WTC11 (cell line): ENCODE measurements at regions not wholly inside any gene's neighbourhood (a gene's known extent, or its start where the extent isn't known, plus 50 kb on each side); places are given as distances from the start of the nearest gene placed in this dataset.

Experiments used
- ATF1 ChIP-seq: sonication (generic); formaldehyde crosslinking; IDR thresholded peaks from 2 replicates; pipeline ENCODE4 v1.8.1; 2023; ENCODE audit warnings: mild to moderate bottlenecking, moderate library complexity, missing genetic modification reagents
- EMX1 ChIP-seq: fragments of 250-450 bp; sonication (Bioruptor Pico); IDR thresholded peaks from 2 replicates; pipeline ENCODE4 v1.8.0; 2021; ENCODE audit warnings: mild to moderate bottlenecking
- ESRRA ChIP-seq: sonication (generic); formaldehyde crosslinking; IDR thresholded peaks from 2 replicates; pipeline ENCODE4 v1.8.1; 2022; ENCODE audit warnings: mild to moderate bottlenecking, missing genetic modification reagents, borderline replicate concordance
- ETV6 ChIP-seq: sonication (generic); formaldehyde crosslinking; IDR thresholded peaks from 2 replicates; pipeline ENCODE4 v1.8.1; 2022; ENCODE audit warnings: mild to moderate bottlenecking, missing genetic modification reagents
- KAT7 ChIP-seq: sonication (generic); formaldehyde crosslinking; IDR thresholded peaks from 2 replicates; pipeline ENCODE4 v1.8.1; 2023; ENCODE audit warnings: missing genetic modification reagents, mild to moderate bottlenecking, borderline replicate concordance
- NR1H2 ChIP-seq: sonication (generic); formaldehyde crosslinking; IDR thresholded peaks from 2 replicates; pipeline ENCODE4 v1.9.0; 2021; ENCODE audit warnings: mild to moderate bottlenecking, moderate library complexity, missing genetic modification reagents
- TF ChIP-seq, protein P1 (sequence below): sonication (generic); formaldehyde crosslinking; IDR thresholded peaks from 2 replicates; pipeline ENCODE4 v1.8.1; 2022; ENCODE audit warnings: mild to moderate bottlenecking, missing genetic modification reagents, moderate library complexity, borderline replicate concordance
- TF ChIP-seq, protein P2 (sequence below): fragments of 250-450 bp; sonication (Bioruptor Pico); IDR thresholded peaks from 2 replicates; pipeline ENCODE4 v1.9.0; 2021; ENCODE audit warnings: mild to moderate bottlenecking
- TF ChIP-seq, protein P3 (sequence below): fragments of 250-450 bp; sonication (Bioruptor Pico); conservative IDR thresholded peaks from 2 replicates; pipeline ENCODE4 v1.9.0; 2021; ENCODE audit warnings: mild to moderate bottlenecking
- TF ChIP-seq, protein P4 (sequence below): fragments of 250-450 bp; sonication (Bioruptor Pico); IDR thresholded peaks from 2 replicates; pipeline ENCODE4 v1.9.0; 2021; ENCODE audit warnings: mild to moderate bottlenecking, borderline replicate concordance
- TF ChIP-seq, protein P5 (sequence below): sonication (generic); formaldehyde crosslinking; conservative IDR thresholded peaks from 2 replicates; pipeline ENCODE4 v1.8.1; 2023; ENCODE audit warnings: mild to moderate bottlenecking, low read depth, missing genetic modification reagents, moderate library complexity
- TF ChIP-seq, protein P6 (sequence below): sonication (generic); formaldehyde crosslinking; conservative IDR thresholded peaks from 2 replicates; pipeline ENCODE4 v1.8.1; 2022; ENCODE audit warnings: mild to moderate bottlenecking, missing genetic modification reagents
- TF ChIP-seq, protein P7 (sequence below): sonication (generic); formaldehyde crosslinking; IDR thresholded peaks from 2 replicates; pipeline ENCODE4 v1.8.0; 2022; ENCODE audit warnings: mild to moderate bottlenecking, missing genetic modification reagents

DNA sequence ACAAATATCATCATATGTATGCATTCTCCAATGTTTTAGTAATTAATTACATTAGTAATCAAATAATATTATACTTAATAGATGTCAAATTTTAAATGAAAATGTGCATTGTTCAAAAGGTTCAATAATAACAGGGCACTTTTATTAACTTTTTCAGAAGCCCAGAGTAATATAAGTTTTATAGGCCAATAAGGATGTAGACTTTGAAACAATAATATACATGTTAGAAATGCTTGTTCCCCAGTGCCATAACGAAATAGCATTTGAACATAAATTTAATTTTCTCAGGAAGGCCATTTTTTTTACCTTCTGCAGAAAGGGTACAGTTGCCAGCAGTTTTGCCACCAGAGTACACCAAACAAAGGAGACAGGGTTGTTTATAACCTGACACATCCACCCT is 1133.9 kb upstream of the LRRTM3 start (continued):
- TF ChIP-seq EMX1 (CRISPR knock-in tag) (no peak), NR1H2 (CRISPR knock-in tag) (no peak), KAT7 (CRISPR knock-in tag) (no peak), ATF1 (CRISPR knock-in tag) (no peak), ETV6 (CRISPR knock-in tag) (no peak), ESRRA (CRISPR knock-in tag) (no peak)
- TF ChIP-seq, protein P1, sequence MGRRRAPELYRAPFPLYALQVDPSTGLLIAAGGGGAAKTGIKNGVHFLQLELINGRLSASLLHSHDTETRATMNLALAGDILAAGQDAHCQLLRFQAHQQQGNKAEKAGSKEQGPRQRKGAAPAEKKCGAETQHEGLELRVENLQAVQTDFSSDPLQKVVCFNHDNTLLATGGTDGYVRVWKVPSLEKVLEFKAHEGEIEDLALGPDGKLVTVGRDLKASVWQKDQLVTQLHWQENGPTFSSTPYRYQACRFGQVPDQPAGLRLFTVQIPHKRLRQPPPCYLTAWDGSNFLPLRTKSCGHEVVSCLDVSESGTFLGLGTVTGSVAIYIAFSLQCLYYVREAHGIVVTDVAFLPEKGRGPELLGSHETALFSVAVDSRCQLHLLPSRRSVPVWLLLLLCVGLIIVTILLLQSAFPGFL (CRISPR knock-in tag): no peak
- TF ChIP-seq, protein P2, sequence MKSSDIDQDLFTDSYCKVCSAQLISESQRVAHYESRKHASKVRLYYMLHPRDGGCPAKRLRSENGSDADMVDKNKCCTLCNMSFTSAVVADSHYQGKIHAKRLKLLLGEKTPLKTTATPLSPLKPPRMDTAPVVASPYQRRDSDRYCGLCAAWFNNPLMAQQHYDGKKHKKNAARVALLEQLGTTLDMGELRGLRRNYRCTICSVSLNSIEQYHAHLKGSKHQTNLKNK (CRISPR knock-in tag): no peak
- TF ChIP-seq, protein P3, sequence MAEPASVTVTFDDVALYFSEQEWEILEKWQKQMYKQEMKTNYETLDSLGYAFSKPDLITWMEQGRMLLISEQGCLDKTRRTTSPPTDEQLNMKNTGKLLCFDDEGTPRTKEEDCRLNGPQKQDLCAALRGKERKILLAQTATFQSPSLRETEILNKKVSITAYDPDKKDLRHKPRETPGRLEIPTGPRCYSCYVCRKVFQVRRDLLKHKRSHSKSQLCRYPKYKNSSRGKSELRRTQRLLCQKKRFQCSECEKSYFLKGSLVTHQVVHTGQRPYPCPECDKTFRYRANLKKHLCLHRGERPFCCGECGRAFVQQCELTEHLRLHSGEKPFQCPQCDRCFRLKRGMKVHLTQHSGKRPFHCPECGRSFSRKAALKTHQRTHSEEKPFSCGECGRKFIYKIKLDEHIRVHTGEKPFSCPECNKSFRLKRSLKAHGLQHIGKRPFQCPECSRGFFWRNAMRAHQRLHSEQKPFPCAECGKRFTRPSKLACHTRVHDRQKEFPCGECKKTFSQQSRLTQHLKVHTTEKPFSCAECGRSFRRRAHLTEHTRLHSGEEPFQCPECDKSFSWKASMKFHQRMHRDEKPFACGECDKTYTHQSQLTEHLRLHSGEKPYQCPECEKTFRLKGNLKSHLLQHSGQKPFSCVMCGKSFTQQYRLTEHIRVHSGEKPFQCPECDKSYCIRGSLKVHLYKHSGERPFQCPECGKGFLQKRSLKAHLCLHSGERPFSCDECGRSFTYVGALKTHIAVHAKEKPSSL: no peak
- TF ChIP-seq, protein P4, sequence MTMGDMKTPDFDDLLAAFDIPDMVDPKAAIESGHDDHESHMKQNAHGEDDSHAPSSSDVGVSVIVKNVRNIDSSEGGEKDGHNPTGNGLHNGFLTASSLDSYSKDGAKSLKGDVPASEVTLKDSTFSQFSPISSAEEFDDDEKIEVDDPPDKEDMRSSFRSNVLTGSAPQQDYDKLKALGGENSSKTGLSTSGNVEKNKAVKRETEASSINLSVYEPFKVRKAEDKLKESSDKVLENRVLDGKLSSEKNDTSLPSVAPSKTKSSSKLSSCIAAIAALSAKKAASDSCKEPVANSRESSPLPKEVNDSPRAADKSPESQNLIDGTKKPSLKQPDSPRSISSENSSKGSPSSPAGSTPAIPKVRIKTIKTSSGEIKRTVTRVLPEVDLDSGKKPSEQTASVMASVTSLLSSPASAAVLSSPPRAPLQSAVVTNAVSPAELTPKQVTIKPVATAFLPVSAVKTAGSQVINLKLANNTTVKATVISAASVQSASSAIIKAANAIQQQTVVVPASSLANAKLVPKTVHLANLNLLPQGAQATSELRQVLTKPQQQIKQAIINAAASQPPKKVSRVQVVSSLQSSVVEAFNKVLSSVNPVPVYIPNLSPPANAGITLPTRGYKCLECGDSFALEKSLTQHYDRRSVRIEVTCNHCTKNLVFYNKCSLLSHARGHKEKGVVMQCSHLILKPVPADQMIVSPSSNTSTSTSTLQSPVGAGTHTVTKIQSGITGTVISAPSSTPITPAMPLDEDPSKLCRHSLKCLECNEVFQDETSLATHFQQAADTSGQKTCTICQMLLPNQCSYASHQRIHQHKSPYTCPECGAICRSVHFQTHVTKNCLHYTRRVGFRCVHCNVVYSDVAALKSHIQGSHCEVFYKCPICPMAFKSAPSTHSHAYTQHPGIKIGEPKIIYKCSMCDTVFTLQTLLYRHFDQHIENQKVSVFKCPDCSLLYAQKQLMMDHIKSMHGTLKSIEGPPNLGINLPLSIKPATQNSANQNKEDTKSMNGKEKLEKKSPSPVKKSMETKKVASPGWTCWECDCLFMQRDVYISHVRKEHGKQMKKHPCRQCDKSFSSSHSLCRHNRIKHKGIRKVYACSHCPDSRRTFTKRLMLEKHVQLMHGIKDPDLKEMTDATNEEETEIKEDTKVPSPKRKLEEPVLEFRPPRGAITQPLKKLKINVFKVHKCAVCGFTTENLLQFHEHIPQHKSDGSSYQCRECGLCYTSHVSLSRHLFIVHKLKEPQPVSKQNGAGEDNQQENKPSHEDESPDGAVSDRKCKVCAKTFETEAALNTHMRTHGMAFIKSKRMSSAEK (CRISPR knock-in tag): no peak
- TF ChIP-seq, protein P5, sequence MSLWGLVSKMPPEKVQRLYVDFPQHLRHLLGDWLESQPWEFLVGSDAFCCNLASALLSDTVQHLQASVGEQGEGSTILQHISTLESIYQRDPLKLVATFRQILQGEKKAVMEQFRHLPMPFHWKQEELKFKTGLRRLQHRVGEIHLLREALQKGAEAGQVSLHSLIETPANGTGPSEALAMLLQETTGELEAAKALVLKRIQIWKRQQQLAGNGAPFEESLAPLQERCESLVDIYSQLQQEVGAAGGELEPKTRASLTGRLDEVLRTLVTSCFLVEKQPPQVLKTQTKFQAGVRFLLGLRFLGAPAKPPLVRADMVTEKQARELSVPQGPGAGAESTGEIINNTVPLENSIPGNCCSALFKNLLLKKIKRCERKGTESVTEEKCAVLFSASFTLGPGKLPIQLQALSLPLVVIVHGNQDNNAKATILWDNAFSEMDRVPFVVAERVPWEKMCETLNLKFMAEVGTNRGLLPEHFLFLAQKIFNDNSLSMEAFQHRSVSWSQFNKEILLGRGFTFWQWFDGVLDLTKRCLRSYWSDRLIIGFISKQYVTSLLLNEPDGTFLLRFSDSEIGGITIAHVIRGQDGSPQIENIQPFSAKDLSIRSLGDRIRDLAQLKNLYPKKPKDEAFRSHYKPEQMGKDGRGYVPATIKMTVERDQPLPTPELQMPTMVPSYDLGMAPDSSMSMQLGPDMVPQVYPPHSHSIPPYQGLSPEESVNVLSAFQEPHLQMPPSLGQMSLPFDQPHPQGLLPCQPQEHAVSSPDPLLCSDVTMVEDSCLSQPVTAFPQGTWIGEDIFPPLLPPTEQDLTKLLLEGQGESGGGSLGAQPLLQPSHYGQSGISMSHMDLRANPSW (CRISPR knock-in tag): no peak
- TF ChIP-seq, protein P6, sequence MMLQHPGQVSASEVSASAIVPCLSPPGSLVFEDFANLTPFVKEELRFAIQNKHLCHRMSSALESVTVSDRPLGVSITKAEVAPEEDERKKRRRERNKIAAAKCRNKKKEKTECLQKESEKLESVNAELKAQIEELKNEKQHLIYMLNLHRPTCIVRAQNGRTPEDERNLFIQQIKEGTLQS (CRISPR knock-in tag): no peak
- TF ChIP-seq, protein P7, sequence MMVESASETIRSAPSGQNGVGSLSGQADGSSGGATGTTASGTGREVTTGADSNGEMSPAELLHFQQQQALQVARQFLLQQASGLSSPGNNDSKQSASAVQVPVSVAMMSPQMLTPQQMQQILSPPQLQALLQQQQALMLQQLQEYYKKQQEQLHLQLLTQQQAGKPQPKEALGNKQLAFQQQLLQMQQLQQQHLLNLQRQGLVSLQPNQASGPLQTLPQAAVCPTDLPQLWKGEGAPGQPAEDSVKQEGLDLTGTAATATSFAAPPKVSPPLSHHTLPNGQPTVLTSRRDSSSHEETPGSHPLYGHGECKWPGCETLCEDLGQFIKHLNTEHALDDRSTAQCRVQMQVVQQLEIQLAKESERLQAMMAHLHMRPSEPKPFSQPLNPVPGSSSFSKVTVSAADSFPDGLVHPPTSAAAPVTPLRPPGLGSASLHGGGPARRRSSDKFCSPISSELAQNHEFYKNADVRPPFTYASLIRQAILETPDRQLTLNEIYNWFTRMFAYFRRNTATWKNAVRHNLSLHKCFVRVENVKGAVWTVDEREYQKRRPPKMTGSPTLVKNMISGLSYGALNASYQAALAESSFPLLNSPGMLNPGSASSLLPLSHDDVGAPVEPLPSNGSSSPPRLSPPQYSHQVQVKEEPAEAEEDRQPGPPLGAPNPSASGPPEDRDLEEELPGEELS: no peak
